IMR-90 (cell line): ENCODE measurements at regions not wholly inside any gene's neighbourhood (a gene's known extent, or its start where the extent isn't known, plus 50 kb on each side); places are given as distances from the start of the nearest gene placed in this dataset.

Experiments
- ATAC-seq: fragments of 200-7000 bp; cut with Tn5 transposase; 2 replicates; pipeline ENCODE4 v1.9.1; 2020; ENCODE audit warnings: low read depth, mild to moderate bottlenecking, moderate library complexity
- BruUV-seq: library from RNA; stranded (reverse); fragments of 400-500 nt; replicated peaks from 2 replicates; lab custom pipeline; 2021; lab: Mats Ljungman, UMichigan
- CTCF ChIA-PET: fragments of 300-600 bp; formaldehyde crosslinking; extraction: SDS; loops from one replicate; lab custom pipeline; 2021; ENCODE audit warnings: antibody characterized with exemption; lab: Yijun Ruan, JAX
- POLR2A ChIA-PET: fragments of 300-600 bp; sonication (Branson Sonifier 250); formaldehyde crosslinking; loops from one replicate; lab custom pipeline; 2022; ENCODE audit warnings: antibody characterized with exemption; ENCODE audit not compliant: unreplicated experiment; lab: Charles Lee
- DNase-seq: peaks from one replicate; pipeline ENCODE4 v3.0.0; 2013
- H2AFZ ChIP-seq: replicated peaks from 2 replicates; pipeline ENCODE3; 2013; ENCODE audit warnings: low read length, mild to moderate bottlenecking; ENCODE audit not compliant: poor library complexity
- H2AK5ac ChIP-seq: 2 replicates; pipeline ENCODE4 v1.6.1; 2013; ENCODE audit warnings: low read depth, low read length, inconsistent platforms
- H2AK9ac ChIP-seq: replicated peaks from 2 replicates; pipeline ENCODE3; 2013; ENCODE audit warnings: mild to moderate bottlenecking, low read depth, low read length, moderate library complexity; ENCODE audit not compliant: poor library complexity
- H2BK120ac ChIP-seq: 2 replicates; pipeline ENCODE4 v1.6.1; 2013; ENCODE audit warnings: low read depth, low read length, inconsistent platforms
- H2BK15ac ChIP-seq: 3 replicates; pipeline ENCODE4 v1.6.1; 2013; ENCODE audit warnings: low read depth, low read length, inconsistent platforms
- H2BK20ac ChIP-seq: 2 replicates; pipeline ENCODE4 v1.6.1; 2013; ENCODE audit warnings: low read depth, mild to moderate bottlenecking, inconsistent platforms, low read length, moderate library complexity
- H2BK5ac ChIP-seq: 2 replicates; pipeline ENCODE4 v1.6.1; 2013; ENCODE audit warnings: mild to moderate bottlenecking, low read depth, low read length, inconsistent platforms; ENCODE audit not compliant: poor library complexity, severe bottlenecking
- H3K14ac ChIP-seq: replicated peaks from 2 replicates; pipeline ENCODE4 v1.6.1; 2013; ENCODE audit warnings: low read depth, low read length, inconsistent platforms
- H3K18ac ChIP-seq: 2 replicates; pipeline ENCODE4 v1.6.1; 2013; ENCODE audit warnings: low read depth, low read length, control low read depth
- H3K23ac ChIP-seq: 2 replicates; pipeline ENCODE4 v1.6.1; 2013; ENCODE audit warnings: low read depth, low read length, inconsistent platforms
- H3K27ac ChIP-seq: 2 replicates; pipeline ENCODE4 v1.5.1; 2013; ENCODE audit warnings: mild to moderate bottlenecking, control low read depth, low read length; ENCODE audit not compliant: insufficient read depth
- H3K27me3 ChIP-seq: 2 replicates; pipeline ENCODE4 v1.6.1; 2013; ENCODE audit warnings: low read length; ENCODE audit not compliant: control insufficient read depth, insufficient read depth
- H3K36me3 ChIP-seq: 2 replicates; pipeline ENCODE4 v1.6.1; 2013; ENCODE audit warnings: low read length, mixed read lengths; ENCODE audit not compliant: control insufficient read depth, insufficient read depth
- H3K4ac ChIP-seq: 2 replicates; pipeline ENCODE4 v1.6.1; 2013; ENCODE audit warnings: low read depth, low read length, inconsistent platforms
- H3K4me1 ChIP-seq: 2 replicates; pipeline ENCODE4 v1.6.1; 2013; ENCODE audit warnings: low read length, mixed read lengths; ENCODE audit not compliant: control insufficient read depth, insufficient read depth
- H3K4me2 ChIP-seq: 2 replicates; pipeline ENCODE4 v1.6.1; 2013; ENCODE audit warnings: low read depth, mild to moderate bottlenecking, control low read depth, low read length, moderate library complexity
- H3K4me3 ChIP-seq: 2 replicates; pipeline ENCODE4 v1.5.1; 2013; ENCODE audit warnings: low read depth, mild to moderate bottlenecking, control low read depth, low read length, moderate library complexity; ENCODE audit not compliant: insufficient read depth
- H3K56ac ChIP-seq: 2 replicates; pipeline ENCODE4 v1.6.1; 2013; ENCODE audit warnings: low read length, inconsistent platforms; ENCODE audit not compliant: insufficient read depth; ENCODE audit errors: extremely low read depth
- H3K79me1 ChIP-seq, 2 experiments: 2 replicates each; pipeline ENCODE4 v1.6.1; 2013; ENCODE audit warnings: low read length in 2 of 2, inconsistent platforms in 1 of 2, low read depth in 1 of 2
- H3K9ac ChIP-seq: 2 replicates; pipeline ENCODE4 v1.6.1; 2013; ENCODE audit warnings: low read depth, low read length, control low read depth
- H3K9me1 ChIP-seq: 2 replicates; pipeline ENCODE4 v1.6.1; 2013; ENCODE audit warnings: low read length, inconsistent platforms; ENCODE audit not compliant: insufficient read depth
- H3K9me3 ChIP-seq: 2 replicates; pipeline ENCODE4 v1.6.1; 2013; ENCODE audit warnings: low read length; ENCODE audit not compliant: control insufficient read depth, insufficient read depth
- H4K20me1 ChIP-seq: 2 replicates; pipeline ENCODE4 v1.6.1; 2013; ENCODE audit warnings: low read length, inconsistent platforms; ENCODE audit not compliant: insufficient read depth
- H4K5ac ChIP-seq: 2 replicates; pipeline ENCODE4 v1.6.1; 2013; ENCODE audit warnings: mild to moderate bottlenecking, low read depth, low read length, control low read depth
- H4K8ac ChIP-seq, 2 experiments: 2 replicates each; pipeline ENCODE4 v1.6.1; 2013; ENCODE audit warnings: low read depth in 2 of 2, low read length in 2 of 2, control low read depth in 1 of 2, inconsistent platforms in 1 of 2
- H4K91ac ChIP-seq: 2 replicates; pipeline ENCODE4 v1.6.1; 2013; ENCODE audit warnings: low read depth, low read length, inconsistent platforms; ENCODE audit not compliant: insufficient read depth
- BHLHE40 ChIP-seq: fragments of 150-350 bp; IDR thresholded peaks from 2 replicates; pipeline ENCODE4 v1.6.1; 2016; ENCODE audit warnings: mild to moderate bottlenecking, low read depth, low read length
- CEBPB ChIP-seq: IDR thresholded peaks from 2 replicates; pipeline ENCODE4 v1.6.1; 2012; ENCODE audit warnings: low read depth, low read length, improper control_type of control experiment
- CHD1 ChIP-seq: IDR thresholded peaks from 2 replicates; pipeline ENCODE4 v1.6.1; 2012; ENCODE audit warnings: low read depth, low read length, improper control_type of control experiment
- FOS ChIP-seq: fragments of 150-350 bp; IDR thresholded peaks from 2 replicates; pipeline ENCODE4 v1.6.1; 2016; ENCODE audit warnings: low read depth, low read length
- MAFK ChIP-seq: IDR thresholded peaks from 2 replicates; pipeline ENCODE4 v1.6.1; 2012; ENCODE audit warnings: low read depth, low read length, improper control_type of control experiment
- MAZ ChIP-seq: IDR thresholded peaks from 2 replicates; pipeline ENCODE4 v1.6.1; 2012; ENCODE audit warnings: low read depth, mild to moderate bottlenecking, low read length, improper control_type of control experiment, moderate library complexity, borderline replicate concordance
- MXI1 ChIP-seq: IDR thresholded peaks from 2 replicates; pipeline ENCODE4 v1.6.1; 2012; ENCODE audit warnings: low read depth, mild to moderate bottlenecking, low read length, moderate library complexity, borderline replicate concordance
- NFE2L2 ChIP-seq: fragments of 150-350 bp; IDR thresholded peaks from 2 replicates; pipeline ENCODE4 v1.6.1; 2016; ENCODE audit warnings: low read depth, mild to moderate bottlenecking, low read length
- POLR2A ChIP-seq: IDR thresholded peaks from 2 replicates; pipeline ENCODE4 v1.6.1; 2012; ENCODE audit warnings: mild to moderate bottlenecking, low read depth, low read length
- RAD21 ChIP-seq: IDR thresholded peaks from 2 replicates; pipeline ENCODE4 v1.6.1; 2012; ENCODE audit warnings: low read length, improper control_type of control experiment
- RCOR1 ChIP-seq: IDR thresholded peaks from 2 replicates; pipeline ENCODE4 v1.6.1; 2012; ENCODE audit warnings: mild to moderate bottlenecking, low read length, improper control_type of control experiment; ENCODE audit not compliant: insufficient replicate concordance
- RFX5 ChIP-seq: IDR thresholded peaks from 2 replicates; pipeline ENCODE4 v1.8.0; 2012; ENCODE audit warnings: low read depth, mild to moderate bottlenecking, low read length, moderate library complexity
- SMC3 ChIP-seq: fragments of 150-350 bp; IDR thresholded peaks from 2 replicates; pipeline ENCODE4 v1.6.1; 2016; ENCODE audit warnings: low read depth, mild to moderate bottlenecking, antibody characterized with exemption, low read length, moderate library complexity
- WGBS, 2 experiments: methylation state at CpG; one replicate each; pipeline versions ENCODE4 v1.1.5 to v1.1.7; 2013; ENCODE audit warnings: missing lambda C conversion rate in 2 of 2; ENCODE audit not compliant: insufficient read length in 1 of 2; ENCODE audit errors: extremely low coverage in 2 of 2; 5-methylcytosine and 5-hydroxymethylcytosine counted together
- dilution Hi-C: fragments of 300-500 bp; cut with HindIII; formaldehyde crosslinking; loops from one replicate; pipeline ENCODE4 v1.14.3; 2018; ENCODE audit warnings: low sequenced_read_pairs; ENCODE audit not compliant: unreplicated experiment
- in situ Hi-C: fragments of 300-500 bp; cut with MboI; formaldehyde crosslinking; loops from 3 replicates; pipeline ENCODE4 v1.14.3; 2019; ENCODE audit warnings: low sequenced_read_pairs, inconsistent platforms, mixed read lengths
- intact Hi-C: fragments of 100-400 bp; cut with micrococcal nuclease; formaldehyde crosslinking; loops from 2 replicates; pipeline ENCODE4 v1.10.0; 2022
- TF ChIP-seq, protein P1 (sequence below): fragments of 150-350 bp; IDR thresholded peaks from 2 replicates; pipeline ENCODE4 v1.6.1; 2016; ENCODE audit warnings: low read depth, mild to moderate bottlenecking, low read length, moderate library complexity, borderline replicate concordance
- TF ChIP-seq, protein P2 (sequence below): fragments of 150-350 bp; IDR thresholded peaks from 2 replicates; pipeline ENCODE4 v1.6.1; 2017; ENCODE audit warnings: mild to moderate bottlenecking, antibody characterized with exemption, low read length, low read depth
- TF ChIP-seq, protein P3 (sequence below): conservative IDR thresholded peaks from 2 replicates; pipeline ENCODE4 v1.5.1; 2012; ENCODE audit warnings: mild to moderate bottlenecking, low read depth, low read length, improper control_type of control experiment

GRCh38 chr3:140834266-140835037 lies 107.2 kb upstream of the SLC25A36 start:
- no TSS peak for BruUV-seq
- Histone ChIP-seq H3K9me3 (no peaks in the 10 kb centered on the region), H3K27ac (no peak overlapping the region), H3K9ac (no peak overlapping the region), H3K18ac (no peak overlapping the region), H3K4me2 (no peak overlapping the region), H3K36me3 (no peaks in the 10 kb centered on the region), H2BK20ac (no peak overlapping the region), H2BK15ac (no peak overlapping the region), H4K5ac (no peak overlapping the region), H2AK9ac (no peak overlapping the region), H3K56ac (no peak overlapping the region), H2AFZ (no peak overlapping the region), H4K91ac (no peak overlapping the region), H3K9me1 (no peaks in the 10 kb centered on the region), H2AK5ac (no peak overlapping the region), H3K4me3 (no peak overlapping the region), H2BK120ac (no peak overlapping the region), H3K23ac (no peak overlapping the region), H3K4me1 (no peaks in the 10 kb centered on the region), H3K27me3 (no peaks in the 10 kb centered on the region), H3K79me1 (no peaks in the 10 kb centered on the region), H3K14ac (no peak overlapping the region), H3K4ac (no peak overlapping the region), H2BK5ac (no peak overlapping the region), H4K20me1 (no peaks in the 10 kb centered on the region), H4K8ac (no peak overlapping the region)
- ChIA-PET POLR2A (no interaction called here), CTCF (no interaction called here)
- no peak for ATAC-seq
- TF ChIP-seq POLR2A (no peak), NFE2L2 (no peak), CEBPB (no peak), RAD21 (no peak), SMC3 (no peak), MXI1 (no peak), BHLHE40 (no peak), RFX5 (no peak), MAFK (no peak), RCOR1 (no peak), MAZ (no peak), CHD1 (no peak), FOS (no peak)
- TF ChIP-seq, protein P1, sequence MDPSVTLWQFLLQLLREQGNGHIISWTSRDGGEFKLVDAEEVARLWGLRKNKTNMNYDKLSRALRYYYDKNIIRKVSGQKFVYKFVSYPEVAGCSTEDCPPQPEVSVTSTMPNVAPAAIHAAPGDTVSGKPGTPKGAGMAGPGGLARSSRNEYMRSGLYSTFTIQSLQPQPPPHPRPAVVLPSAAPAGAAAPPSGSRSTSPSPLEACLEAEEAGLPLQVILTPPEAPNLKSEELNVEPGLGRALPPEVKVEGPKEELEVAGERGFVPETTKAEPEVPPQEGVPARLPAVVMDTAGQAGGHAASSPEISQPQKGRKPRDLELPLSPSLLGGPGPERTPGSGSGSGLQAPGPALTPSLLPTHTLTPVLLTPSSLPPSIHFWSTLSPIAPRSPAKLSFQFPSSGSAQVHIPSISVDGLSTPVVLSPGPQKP = no peak
- TF ChIP-seq, protein P2, sequence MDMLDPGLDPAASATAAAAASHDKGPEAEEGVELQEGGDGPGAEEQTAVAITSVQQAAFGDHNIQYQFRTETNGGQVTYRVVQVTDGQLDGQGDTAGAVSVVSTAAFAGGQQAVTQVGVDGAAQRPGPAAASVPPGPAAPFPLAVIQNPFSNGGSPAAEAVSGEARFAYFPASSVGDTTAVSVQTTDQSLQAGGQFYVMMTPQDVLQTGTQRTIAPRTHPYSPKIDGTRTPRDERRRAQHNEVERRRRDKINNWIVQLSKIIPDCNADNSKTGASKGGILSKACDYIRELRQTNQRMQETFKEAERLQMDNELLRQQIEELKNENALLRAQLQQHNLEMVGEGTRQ = no peak
- TF ChIP-seq, protein P3, sequence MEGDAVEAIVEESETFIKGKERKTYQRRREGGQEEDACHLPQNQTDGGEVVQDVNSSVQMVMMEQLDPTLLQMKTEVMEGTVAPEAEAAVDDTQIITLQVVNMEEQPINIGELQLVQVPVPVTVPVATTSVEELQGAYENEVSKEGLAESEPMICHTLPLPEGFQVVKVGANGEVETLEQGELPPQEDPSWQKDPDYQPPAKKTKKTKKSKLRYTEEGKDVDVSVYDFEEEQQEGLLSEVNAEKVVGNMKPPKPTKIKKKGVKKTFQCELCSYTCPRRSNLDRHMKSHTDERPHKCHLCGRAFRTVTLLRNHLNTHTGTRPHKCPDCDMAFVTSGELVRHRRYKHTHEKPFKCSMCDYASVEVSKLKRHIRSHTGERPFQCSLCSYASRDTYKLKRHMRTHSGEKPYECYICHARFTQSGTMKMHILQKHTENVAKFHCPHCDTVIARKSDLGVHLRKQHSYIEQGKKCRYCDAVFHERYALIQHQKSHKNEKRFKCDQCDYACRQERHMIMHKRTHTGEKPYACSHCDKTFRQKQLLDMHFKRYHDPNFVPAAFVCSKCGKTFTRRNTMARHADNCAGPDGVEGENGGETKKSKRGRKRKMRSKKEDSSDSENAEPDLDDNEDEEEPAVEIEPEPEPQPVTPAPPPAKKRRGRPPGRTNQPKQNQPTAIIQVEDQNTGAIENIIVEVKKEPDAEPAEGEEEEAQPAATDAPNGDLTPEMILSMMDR = no peak
- DNase-seq = no peak
- WGBS, 2 experiments = 9% methylated on average over 1 of the region's 5 CpGs; no CpG with 5 or more reads in 1 of the 2 experiments
- in situ Hi-C loops (no loop called here), intact Hi-C loops (no loop called here), dilution Hi-C loops (no loop called here)
